Body of pancreas (tissue), 4 donors: ENCODE measurements at regions not wholly inside any gene's neighbourhood (a gene's known extent, or its start where the extent isn't known, plus 50 kb on each side); places are given as distances from the start of the nearest gene placed in this dataset.

ENCODE experiments used
- POLR2A ChIP-seq, 3 donors: fragments of 450-650 bp; IDR thresholded peaks; one replicate each; pipeline ENCODE4 v1.6.1; 2016; ENCODE audit warnings: antibody characterized with exemption in 3 of 3, mild to moderate bottlenecking in 2 of 3
- TF ChIP-seq, protein P1 (sequence below), 7 experiments: fragments of 450-650 bp in 4 of 7; fragments of 200-600 bp in 3 of 7; sonication (generic) in 3 of 7; IDR thresholded peaks; one replicate each; pipeline ENCODE4 v1.5.1; 2016 to 2019; ENCODE audit warnings: antibody characterized with exemption in 7 of 7

DNA sequence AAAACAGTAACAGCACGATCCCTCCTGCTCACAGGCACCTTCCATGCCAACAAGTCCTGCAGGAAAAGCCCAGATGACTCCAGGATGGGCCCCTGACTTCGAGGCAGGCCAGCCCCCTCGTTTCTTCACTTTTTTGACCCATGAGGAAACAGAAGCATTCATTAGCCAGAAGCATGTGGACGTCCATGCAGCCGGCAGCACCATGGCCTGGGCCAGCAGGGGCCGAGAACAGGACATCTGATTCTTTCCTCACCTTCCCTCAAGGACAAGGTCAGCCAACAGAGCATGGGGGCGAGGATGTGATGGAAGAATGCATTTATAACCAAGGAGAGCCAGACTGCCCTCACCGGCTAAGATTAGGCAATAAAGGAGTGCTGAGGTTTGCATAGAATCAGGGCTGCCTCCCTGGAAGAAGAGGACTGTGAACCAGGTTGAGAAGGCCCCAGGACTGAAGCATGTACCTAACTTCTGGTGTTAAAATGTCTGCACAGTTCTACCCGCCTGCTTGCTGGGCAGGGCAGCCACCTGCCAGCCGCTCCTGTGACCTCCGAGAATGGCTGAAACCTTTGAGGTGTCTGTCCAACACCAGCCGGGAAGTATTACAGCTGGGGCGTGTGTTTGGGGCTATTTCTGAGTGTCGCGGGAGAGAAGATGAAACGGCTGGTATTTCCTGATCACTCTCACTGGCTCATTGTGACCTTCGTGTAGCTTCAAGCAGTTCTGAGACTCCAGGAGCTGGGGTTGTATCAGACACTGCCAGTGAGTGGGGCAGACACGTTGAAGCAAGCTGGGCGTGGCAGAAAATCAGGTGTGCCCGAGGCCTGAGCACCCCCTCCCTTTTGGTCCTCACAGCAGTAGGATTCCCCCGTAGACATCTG, 94.0 kb upstream of the TNRC6C start:
- TF ChIP-seq, protein P1, sequence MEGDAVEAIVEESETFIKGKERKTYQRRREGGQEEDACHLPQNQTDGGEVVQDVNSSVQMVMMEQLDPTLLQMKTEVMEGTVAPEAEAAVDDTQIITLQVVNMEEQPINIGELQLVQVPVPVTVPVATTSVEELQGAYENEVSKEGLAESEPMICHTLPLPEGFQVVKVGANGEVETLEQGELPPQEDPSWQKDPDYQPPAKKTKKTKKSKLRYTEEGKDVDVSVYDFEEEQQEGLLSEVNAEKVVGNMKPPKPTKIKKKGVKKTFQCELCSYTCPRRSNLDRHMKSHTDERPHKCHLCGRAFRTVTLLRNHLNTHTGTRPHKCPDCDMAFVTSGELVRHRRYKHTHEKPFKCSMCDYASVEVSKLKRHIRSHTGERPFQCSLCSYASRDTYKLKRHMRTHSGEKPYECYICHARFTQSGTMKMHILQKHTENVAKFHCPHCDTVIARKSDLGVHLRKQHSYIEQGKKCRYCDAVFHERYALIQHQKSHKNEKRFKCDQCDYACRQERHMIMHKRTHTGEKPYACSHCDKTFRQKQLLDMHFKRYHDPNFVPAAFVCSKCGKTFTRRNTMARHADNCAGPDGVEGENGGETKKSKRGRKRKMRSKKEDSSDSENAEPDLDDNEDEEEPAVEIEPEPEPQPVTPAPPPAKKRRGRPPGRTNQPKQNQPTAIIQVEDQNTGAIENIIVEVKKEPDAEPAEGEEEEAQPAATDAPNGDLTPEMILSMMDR (IDR thresholded peaks at IDR 0.05): no peak
- TF ChIP-seq POLR2A (IDR thresholded peaks at IDR 0.05): no peak
